ENCODE measurements at regions not wholly inside any gene's neighbourhood (a gene's known extent, or its start where the extent isn't known, plus 50 kb on each side); places are given as distances from the start of the nearest gene placed in this dataset.
A peak's percentile ranks its signal among the peaks of the same experiment; 100 is the strongest.

GRCh38 chr2:136246086-136246669 lies 128.2 kb upstream of the CXCR4 start:
- Mint-ChIP-seq H3K27me3 (ENCODE audit: unreplicated experiment) (peaks cover 14% of the 10 kb centered on the region), H3K4me1 (ENCODE audit: low read depth, unreplicated experiment) (peaks cover 49% of the 10 kb centered on the region), H3K36me3 (ENCODE audit: unreplicated experiment) (no peaks in the 10 kb centered on the region), H3K9me3 (ENCODE audit: unreplicated experiment) (peaks cover 26% of the 10 kb centered on the region), H3K4me3 (ENCODE audit: unreplicated experiment) (no peak overlapping the region), H3K27ac (ENCODE audit: unreplicated experiment) (peak overlapping the region; percentile 52)
- no peak for TF ChIP-seq CTCF (IDR thresholded peaks at IDR 0.05; ENCODE audit: partially characterized antibody, unreplicated experiment)
- DNase-seq, result no peak

- no peak for TF ChIP-seq CTCF (IDR thresholded peaks at IDR 0.05; ENCODE audit: partially characterized antibody, unreplicated experiment)
- peak overlapping the region; percentile 18 for H3K4me3 Mint-ChIP-seq (ENCODE audit: unreplicated experiment)
- H3K27ac Mint-ChIP-seq (ENCODE audit: unreplicated experiment), result peak overlapping the region; percentile 60
- no peak for DNase-seq
- H3K27me3 Mint-ChIP-seq (ENCODE audit: unreplicated experiment), result peaks cover 15% of the 10 kb centered on the region
- H3K9me3 Mint-ChIP-seq (ENCODE audit: unreplicated experiment), result peaks cover 26% of the 10 kb centered on the region
- peaks cover 43% of the 10 kb centered on the region for H3K4me1 Mint-ChIP-seq (ENCODE audit: low read depth, unreplicated experiment)
- no peaks in the 10 kb centered on the region for H3K36me3 Mint-ChIP-seq (ENCODE audit: unreplicated experiment)
Observed at GRCh38 chr2:136245211-136245610, 127.3 kb upstream of the CXCR4 start.

- H3K27ac Mint-ChIP-seq (ENCODE audit: unreplicated experiment), result peak overlapping the region; percentile 82
- DNase-seq, result no peak
- peaks cover 15% of the 10 kb centered on the region for H3K27me3 Mint-ChIP-seq (ENCODE audit: unreplicated experiment)
- H3K4me1 Mint-ChIP-seq (ENCODE audit: low read depth, unreplicated experiment), result peaks cover 43% of the 10 kb centered on the region
- peaks cover 1% of the 10 kb centered on the region for H3K36me3 Mint-ChIP-seq (ENCODE audit: unreplicated experiment)
- H3K4me3 Mint-ChIP-seq (ENCODE audit: unreplicated experiment), result no peak overlapping the region
- H3K9me3 Mint-ChIP-seq (ENCODE audit: unreplicated experiment), result peaks cover 24% of the 10 kb centered on the region
- no peak for TF ChIP-seq CTCF (IDR thresholded peaks at IDR 0.05; ENCODE audit: partially characterized antibody, unreplicated experiment)
Observed at GRCh38 chr2:136244536-136244885, 126.6 kb upstream of the CXCR4 start.

GRCh38 chr2:136243638-136244535 lies 125.9 kb upstream of the CXCR4 start:
- Mint-ChIP-seq H3K36me3 (ENCODE audit: unreplicated experiment) (peaks cover 4% of the 10 kb centered on the region), H3K4me1 (ENCODE audit: low read depth, unreplicated experiment) (peaks cover 43% of the 10 kb centered on the region), H3K27ac (ENCODE audit: unreplicated experiment) (peak overlapping the region; percentile 82), H3K9me3 (ENCODE audit: unreplicated experiment) (peaks cover 24% of the 10 kb centered on the region), H3K27me3 (ENCODE audit: unreplicated experiment) (peaks cover 19% of the 10 kb centered on the region), H3K4me3 (ENCODE audit: unreplicated experiment) (peak overlapping the region; percentile 42)
- no peak for TF ChIP-seq CTCF (IDR thresholded peaks at IDR 0.05; ENCODE audit: partially characterized antibody, unreplicated experiment)
- DNase-seq, result peak; percentile 60
